ENCODE measurements at regions not wholly inside any gene's neighbourhood (a gene's known extent, or its start where the extent isn't known, plus 50 kb on each side); places are given as distances from the start of the nearest gene placed in this dataset.

GRCh38 chr1:38330799-38331198, 284.2 kb upstream of the POU3F1 start:
- DNase-seq (ENCODE audit: low read depth) = no peak

- no peak for DNase-seq (ENCODE audit: low read depth)
Observed at GRCh38 chr1:38329644-38330043, 283.1 kb upstream of the POU3F1 start.

- no peak for DNase-seq (ENCODE audit: low read depth)
Observed at GRCh38 chr1:38328278-38329035, 281.9 kb upstream of the POU3F1 start.

- no peak for DNase-seq (ENCODE audit: low read depth)
Observed at GRCh38 chr1:38327559-38327973, 281.0 kb upstream of the POU3F1 start.

GRCh38 chr1:38326856-38327255, 280.3 kb upstream of the POU3F1 start:
- no peak for DNase-seq (ENCODE audit: low read depth)

- no peak for DNase-seq (ENCODE audit: low read depth)
Observed at GRCh38 chr1:38326135-38326534, 279.5 kb upstream of the POU3F1 start.

- DNase-seq (ENCODE audit: low read depth) = no peak
Observed at GRCh38 chr1:38312753-38313152, 266.2 kb upstream of the POU3F1 start.

- DNase-seq (ENCODE audit: low read depth) = no peak
Observed at GRCh38 chr1:38310079-38310478, 263.5 kb upstream of the POU3F1 start.

- DNase-seq (ENCODE audit: low read depth) = no peak
Observed at GRCh38 chr1:38308780-38309179, 262.2 kb upstream of the POU3F1 start.

GRCh38 chr1:38305666-38306065, 259.1 kb upstream of the POU3F1 start:
- DNase-seq (ENCODE audit: low read depth) = no peak

- no peak for DNase-seq (ENCODE audit: low read depth)
Observed at GRCh38 chr1:38303843-38304242, 257.2 kb upstream of the POU3F1 start.

GRCh38 chr1:38301040-38301439, 254.4 kb upstream of the POU3F1 start:
- DNase-seq (ENCODE audit: low read depth) = no peak

- no peak for DNase-seq (ENCODE audit: low read depth)
Observed at GRCh38 chr1:38300616-38301015, 254.0 kb upstream of the POU3F1 start.

GRCh38 chr1:38297842-38298241, 251.2 kb upstream of the POU3F1 start:
- DNase-seq (ENCODE audit: low read depth) = no peak

- no peak for DNase-seq (ENCODE audit: low read depth)
Observed at GRCh38 chr1:38297246-38297645, 250.7 kb upstream of the POU3F1 start.

GRCh38 chr1:38296047-38296446, 249.5 kb upstream of the POU3F1 start:
- no peak for DNase-seq (ENCODE audit: low read depth)

GRCh38 chr1:38293567-38293966, 247.0 kb upstream of the POU3F1 start:
- no peak for DNase-seq (ENCODE audit: low read depth)

GRCh38 chr1:38292969-38293368, 246.4 kb upstream of the POU3F1 start:
- DNase-seq (ENCODE audit: low read depth) = no peak

- no peak for DNase-seq (ENCODE audit: low read depth)
Observed at GRCh38 chr1:38291906-38292521, 245.4 kb upstream of the POU3F1 start.

- no peak for DNase-seq (ENCODE audit: low read depth)
Observed at GRCh38 chr1:38291336-38291735, 244.7 kb upstream of the POU3F1 start.

- no peak for DNase-seq (ENCODE audit: low read depth)
Observed at GRCh38 chr1:38289034-38289433, 242.4 kb upstream of the POU3F1 start.

GRCh38 chr1:38287547-38287946, 241.0 kb upstream of the POU3F1 start:
- DNase-seq (ENCODE audit: low read depth) = no peak

- no peak for DNase-seq (ENCODE audit: low read depth)
Observed at GRCh38 chr1:38287036-38287435, 240.4 kb upstream of the POU3F1 start.
